ENCODE measurements at regions not wholly inside any gene's neighbourhood (a gene's known extent, or its start where the extent isn't known, plus 50 kb on each side); places are given as distances from the start of the nearest gene placed in this dataset.
A peak's percentile ranks its signal among the peaks of the same experiment; 100 is the strongest.

GRCh38 chr4:30783751-30784150, 63.6 kb downstream of the PCDH7 start:
- DNase-seq = no peak
- intact Hi-C loops (cut with DNase I) = no loop called here

GRCh38 chr4:30789219-30789671, 69.1 kb downstream of the PCDH7 start:
- no peak for DNase-seq
- intact Hi-C loops (cut with DNase I) = no loop called here

- DNase-seq = no peak
- intact Hi-C loops (cut with DNase I) = no loop called here
These were observed 70.0 kb downstream of the PCDH7 start for GRCh38 chr4:30790123-30790522.

GRCh38 chr4:30790998-30791397, 70.8 kb downstream of the PCDH7 start:
- intact Hi-C loops (cut with DNase I) = no loop called here
- DNase-seq = no peak

- no peak for DNase-seq
- intact Hi-C loops (cut with DNase I) = no loop called here
These were observed 72.4 kb downstream of the PCDH7 start for GRCh38 chr4:30792601-30793000.

GRCh38 chr4:30801876-30802275, 81.7 kb downstream of the PCDH7 start:
- intact Hi-C loops (cut with DNase I) = no loop called here
- DNase-seq = no peak

GRCh38 chr4:30802622-30803323, 82.6 kb downstream of the PCDH7 start:
- peak in 1 of 10 donors; percentile 7 for DNase-seq
- intact Hi-C loops (cut with DNase I) = no loop called here

GRCh38 chr4:30808276-30808675, 88.1 kb downstream of the PCDH7 start:
- no peak for DNase-seq
- intact Hi-C loops (cut with DNase I) = no loop called here

GRCh38 chr4:30811296-30811695, 91.1 kb downstream of the PCDH7 start:
- intact Hi-C loops (cut with DNase I) = no loop called here
- DNase-seq = no peak

GRCh38 chr4:30815685-30816084, 95.5 kb downstream of the PCDH7 start:
- intact Hi-C loops (cut with DNase I) = no loop called here
- no peak for DNase-seq

- intact Hi-C loops (cut with DNase I) = no loop called here
- no peak for DNase-seq
These were observed 97.3 kb downstream of the PCDH7 start for GRCh38 chr4:30817447-30817846.

- DNase-seq = no peak
- intact Hi-C loops (cut with DNase I) = no loop called here
These were observed 98.4 kb downstream of the PCDH7 start for GRCh38 chr4:30818541-30818940.

- no peak for DNase-seq
- intact Hi-C loops (cut with DNase I) = no loop called here
These were observed 101.1 kb downstream of the PCDH7 start for GRCh38 chr4:30821275-30821674.

GRCh38 chr4:30821859-30822612, 101.9 kb downstream of the PCDH7 start:
- intact Hi-C loops (cut with DNase I) = no loop called here

GRCh38 chr4:30822911-30823551, 102.9 kb downstream of the PCDH7 start:
- DNase-seq = no peak
- intact Hi-C loops (cut with DNase I) = no loop called here

More at GRCh38 chr4:30821859-30822612, 101.9 kb downstream of the PCDH7 start:
- DNase-seq = no peak

GRCh38 chr4:30825008-30825770, 105.0 kb downstream of the PCDH7 start:
- no peak for DNase-seq
- intact Hi-C loops (cut with DNase I) = no loop called here

- intact Hi-C loops (cut with DNase I) = no loop called here
- DNase-seq = no peak
These were observed 108.2 kb downstream of the PCDH7 start for GRCh38 chr4:30828264-30828926.

- DNase-seq = no peak
- intact Hi-C loops (cut with DNase I) = no loop called here
These were observed 112.5 kb downstream of the PCDH7 start for GRCh38 chr4:30832639-30833038.

GRCh38 chr4:30833206-30833605, 113.0 kb downstream of the PCDH7 start:
- intact Hi-C loops (cut with DNase I) = no loop called here
- DNase-seq = no peak

GRCh38 chr4:30835044-30835443, 114.9 kb downstream of the PCDH7 start:
- intact Hi-C loops (cut with DNase I) = no loop called here
- peak in 1 of 10 donors; percentile 62 for DNase-seq
